PFSK-1 (cell line): ENCODE measurements at regions not wholly inside any gene's neighbourhood (a gene's known extent, or its start where the extent isn't known, plus 50 kb on each side); places are given as distances from the start of the nearest gene placed in this dataset.

Experiments used
- FOXP2 ChIP-seq: optimal IDR thresholded peaks from 2 replicates; pipeline ENCODE3; 2011; ENCODE audit warnings: borderline replicate concordance, control low read depth, inconsistent platforms; ENCODE audit not compliant: insufficient read depth; ENCODE audit errors: extremely low read length, extremely low read depth
- POLR2AphosphoS5 ChIP-seq: IDR thresholded peaks from 2 replicates; pipeline ENCODE4 v1.6.1; 2012; ENCODE audit warnings: low read depth, mild to moderate bottlenecking, control low read depth, low read length, moderate library complexity
- SIN3A ChIP-seq: IDR thresholded peaks from 2 replicates; pipeline ENCODE4 v1.6.1; 2012; ENCODE audit warnings: mild to moderate bottlenecking, low read length, moderate library complexity, borderline replicate concordance; ENCODE audit not compliant: insufficient read depth
- TAF1 ChIP-seq: IDR thresholded peaks from 2 replicates; pipeline ENCODE4 v1.6.1; 2012; ENCODE audit warnings: low read length, control low read depth, borderline replicate concordance; ENCODE audit not compliant: insufficient read depth
- TF ChIP-seq, protein P1 (sequence below), 2 experiments: IDR thresholded peaks; 2 replicates each; pipeline versions ENCODE4 v1.6.1 to v1.8.0; 2011 to 2012; ENCODE audit warnings: low read depth in 2 of 2, low read length in 2 of 2, control low read depth in 1 of 2, inconsistent platforms in 1 of 2, mild to moderate bottlenecking in 1 of 2, moderate library complexity in 1 of 2; ENCODE audit not compliant: insufficient read depth in 1 of 2

GRCh38 chr5:174464504-174465165, 259.7 kb upstream of the MSX2 start:
- no peak for TF ChIP-seq FOXP2
- TF ChIP-seq POLR2AphosphoS5 = no peak
- TF ChIP-seq SIN3A = no peak
- TF ChIP-seq, protein P1, sequence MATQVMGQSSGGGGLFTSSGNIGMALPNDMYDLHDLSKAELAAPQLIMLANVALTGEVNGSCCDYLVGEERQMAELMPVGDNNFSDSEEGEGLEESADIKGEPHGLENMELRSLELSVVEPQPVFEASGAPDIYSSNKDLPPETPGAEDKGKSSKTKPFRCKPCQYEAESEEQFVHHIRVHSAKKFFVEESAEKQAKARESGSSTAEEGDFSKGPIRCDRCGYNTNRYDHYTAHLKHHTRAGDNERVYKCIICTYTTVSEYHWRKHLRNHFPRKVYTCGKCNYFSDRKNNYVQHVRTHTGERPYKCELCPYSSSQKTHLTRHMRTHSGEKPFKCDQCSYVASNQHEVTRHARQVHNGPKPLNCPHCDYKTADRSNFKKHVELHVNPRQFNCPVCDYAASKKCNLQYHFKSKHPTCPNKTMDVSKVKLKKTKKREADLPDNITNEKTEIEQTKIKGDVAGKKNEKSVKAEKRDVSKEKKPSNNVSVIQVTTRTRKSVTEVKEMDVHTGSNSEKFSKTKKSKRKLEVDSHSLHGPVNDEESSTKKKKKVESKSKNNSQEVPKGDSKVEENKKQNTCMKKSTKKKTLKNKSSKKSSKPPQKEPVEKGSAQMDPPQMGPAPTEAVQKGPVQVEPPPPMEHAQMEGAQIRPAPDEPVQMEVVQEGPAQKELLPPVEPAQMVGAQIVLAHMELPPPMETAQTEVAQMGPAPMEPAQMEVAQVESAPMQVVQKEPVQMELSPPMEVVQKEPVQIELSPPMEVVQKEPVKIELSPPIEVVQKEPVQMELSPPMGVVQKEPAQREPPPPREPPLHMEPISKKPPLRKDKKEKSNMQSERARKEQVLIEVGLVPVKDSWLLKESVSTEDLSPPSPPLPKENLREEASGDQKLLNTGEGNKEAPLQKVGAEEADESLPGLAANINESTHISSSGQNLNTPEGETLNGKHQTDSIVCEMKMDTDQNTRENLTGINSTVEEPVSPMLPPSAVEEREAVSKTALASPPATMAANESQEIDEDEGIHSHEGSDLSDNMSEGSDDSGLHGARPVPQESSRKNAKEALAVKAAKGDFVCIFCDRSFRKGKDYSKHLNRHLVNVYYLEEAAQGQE (IDR thresholded peaks at IDR 0.05; ENCODE audit: insufficient read depth in 1 of 2, low read depth in 2 of 2, low read length in 2 of 2) = no peak
- TF ChIP-seq TAF1 = no peak

DNA sequence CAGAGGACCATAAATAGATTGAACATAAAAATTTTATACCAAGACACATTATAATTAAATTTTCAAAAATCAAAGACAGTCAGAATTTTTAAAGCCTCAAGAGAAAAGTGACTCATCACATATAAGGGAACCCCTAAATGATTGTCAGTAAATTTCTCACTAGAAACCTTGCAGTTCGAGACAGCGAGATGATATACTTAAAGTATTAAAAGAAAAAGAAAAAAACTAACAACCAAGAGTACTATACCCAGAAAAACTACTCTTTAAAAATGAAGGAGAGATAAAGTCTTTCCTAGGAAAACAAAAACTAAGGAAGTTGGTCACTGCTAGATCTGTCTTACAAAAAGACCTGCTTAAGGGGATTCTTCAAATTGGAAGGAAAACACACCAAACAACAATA, 251.4 kb upstream of the MSX2 start:
- TF ChIP-seq POLR2AphosphoS5 (no peak), FOXP2 (no peak), TAF1 (no peak), SIN3A (no peak)
- TF ChIP-seq, protein P1 (IDR thresholded peaks at IDR 0.05; ENCODE audit: insufficient read depth in 1 of 2, low read depth in 2 of 2, low read length in 2 of 2) = no peak

GRCh38 chr5:174479325-174479724, 245.1 kb upstream of the MSX2 start:
- TF ChIP-seq FOXP2 (no peak), TAF1 (no peak), POLR2AphosphoS5 (no peak), SIN3A (no peak)
- TF ChIP-seq, protein P1 (IDR thresholded peaks at IDR 0.05; ENCODE audit: insufficient read depth in 1 of 2, low read depth in 2 of 2, low read length in 2 of 2) = no peak

DNA sequence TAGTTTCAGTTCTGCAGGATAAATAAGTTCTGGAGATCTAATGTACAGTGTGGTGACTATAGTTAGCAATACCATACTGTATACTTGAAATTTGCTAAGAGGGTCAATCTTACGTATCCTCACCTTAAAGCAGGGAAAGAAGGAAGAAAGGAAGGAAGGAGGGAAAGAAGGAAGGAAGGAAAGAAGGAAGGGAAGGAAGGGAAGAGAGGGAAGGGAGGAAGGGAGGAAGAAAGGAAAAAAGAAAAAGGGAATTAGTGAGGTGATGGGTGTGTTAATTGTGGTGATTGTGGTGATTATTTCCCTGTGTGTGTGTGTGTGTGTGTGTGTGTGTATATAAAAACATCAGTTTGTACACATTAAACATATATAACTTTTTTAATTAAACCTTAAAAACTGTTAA, 242.6 kb upstream of the MSX2 start:
- no peak for TF ChIP-seq SIN3A
- no peak for TF ChIP-seq FOXP2
- no peak for TF ChIP-seq TAF1
- no peak for TF ChIP-seq POLR2AphosphoS5
- TF ChIP-seq, protein P1 (IDR thresholded peaks at IDR 0.05; ENCODE audit: insufficient read depth in 1 of 2, low read depth in 2 of 2, low read length in 2 of 2) = no peak

DNA sequence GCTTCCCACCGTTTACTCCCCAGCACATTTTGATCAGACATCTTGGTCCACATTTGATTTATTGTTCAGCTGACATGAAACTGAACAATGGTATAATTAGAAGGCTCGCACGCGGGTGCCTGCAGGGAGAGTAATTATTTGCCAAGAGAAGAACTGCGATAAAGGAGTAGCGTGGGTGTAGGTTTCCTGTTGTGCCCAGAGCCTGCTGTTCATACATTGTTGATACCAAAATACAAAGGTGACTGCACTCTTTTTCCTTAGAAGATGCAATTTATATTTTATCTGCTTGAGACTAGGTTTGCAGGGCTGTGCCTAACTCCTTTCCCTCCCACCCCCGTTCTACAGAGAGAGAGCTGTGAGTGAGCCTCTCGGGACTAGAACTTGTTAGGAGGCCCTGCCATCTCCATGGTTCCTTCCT, 241.8 kb upstream of the MSX2 start:
- no peak for TF ChIP-seq TAF1
- TF ChIP-seq SIN3A = no peak
- no peak for TF ChIP-seq FOXP2
- TF ChIP-seq, protein P1 (IDR thresholded peaks at IDR 0.05; ENCODE audit: insufficient read depth in 1 of 2, low read depth in 2 of 2, low read length in 2 of 2) = no peak
- no peak for TF ChIP-seq POLR2AphosphoS5
